VCaP (cell line): ENCODE measurements at regions not wholly inside any gene's neighbourhood (a gene's known extent, or its start where the extent isn't known, plus 50 kb on each side); places are given as distances from the start of the nearest gene placed in this dataset.
"Not testable (repeated sequence)": the region's sequence is repeated elsewhere in the genome, so short reads cannot be mapped to it uniquely, and the experiment has no call there.

Experiments
- H3K27ac ChIP-seq: fragments of 450-650 bp; 2 replicates; pipeline ENCODE4 v1.5.1; 2017
- TF ChIP-seq, protein P1 (sequence below): fragments of 450-650 bp; conservative IDR thresholded peaks from 2 replicates; pipeline ENCODE4 v1.5.1; 2017; ENCODE audit warnings: mild to moderate bottlenecking, moderate library complexity

DNA sequence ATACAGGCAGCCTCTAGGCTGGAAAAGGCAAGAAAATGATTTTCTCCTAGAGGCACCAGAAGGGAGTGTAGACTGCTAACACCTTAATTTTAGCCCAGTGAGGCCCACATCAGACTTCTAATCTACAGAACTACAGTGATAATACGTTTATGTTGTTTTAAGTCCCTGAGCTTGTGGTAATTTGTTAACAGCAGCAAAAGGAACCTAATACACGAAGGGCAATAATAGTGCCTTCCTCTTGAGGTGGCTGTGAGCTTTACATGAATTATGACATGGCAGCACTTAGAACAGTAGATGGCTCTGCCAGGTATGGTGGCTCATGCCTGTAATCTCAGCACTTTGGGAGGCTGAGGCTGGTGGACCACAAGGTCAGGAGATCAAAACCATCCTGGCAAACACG lies 118.8 kb downstream of the ZNF664 start:
- H3K27ac ChIP-seq, result no peak overlapping the region
- TF ChIP-seq, protein P1, sequence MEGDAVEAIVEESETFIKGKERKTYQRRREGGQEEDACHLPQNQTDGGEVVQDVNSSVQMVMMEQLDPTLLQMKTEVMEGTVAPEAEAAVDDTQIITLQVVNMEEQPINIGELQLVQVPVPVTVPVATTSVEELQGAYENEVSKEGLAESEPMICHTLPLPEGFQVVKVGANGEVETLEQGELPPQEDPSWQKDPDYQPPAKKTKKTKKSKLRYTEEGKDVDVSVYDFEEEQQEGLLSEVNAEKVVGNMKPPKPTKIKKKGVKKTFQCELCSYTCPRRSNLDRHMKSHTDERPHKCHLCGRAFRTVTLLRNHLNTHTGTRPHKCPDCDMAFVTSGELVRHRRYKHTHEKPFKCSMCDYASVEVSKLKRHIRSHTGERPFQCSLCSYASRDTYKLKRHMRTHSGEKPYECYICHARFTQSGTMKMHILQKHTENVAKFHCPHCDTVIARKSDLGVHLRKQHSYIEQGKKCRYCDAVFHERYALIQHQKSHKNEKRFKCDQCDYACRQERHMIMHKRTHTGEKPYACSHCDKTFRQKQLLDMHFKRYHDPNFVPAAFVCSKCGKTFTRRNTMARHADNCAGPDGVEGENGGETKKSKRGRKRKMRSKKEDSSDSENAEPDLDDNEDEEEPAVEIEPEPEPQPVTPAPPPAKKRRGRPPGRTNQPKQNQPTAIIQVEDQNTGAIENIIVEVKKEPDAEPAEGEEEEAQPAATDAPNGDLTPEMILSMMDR, result no peak

DNA sequence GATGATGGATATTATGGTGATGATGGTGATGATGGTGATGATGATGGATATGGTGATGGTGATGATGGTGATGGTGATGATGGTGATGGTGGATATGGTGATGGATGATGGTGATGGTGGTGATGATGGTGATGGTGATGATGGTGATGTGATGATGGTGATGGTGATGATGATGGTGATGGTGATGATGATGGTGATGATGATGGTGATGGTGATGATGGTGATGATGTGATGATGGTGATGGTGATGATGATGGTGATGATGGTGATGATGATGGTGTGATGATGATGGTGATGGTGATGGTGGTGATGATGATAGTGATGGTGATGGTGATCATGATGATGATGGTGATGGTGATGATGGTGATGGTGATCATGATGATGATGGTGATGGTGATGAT lies 119.5 kb downstream of the ZNF664 start:
- not testable (repeated sequence) for H3K27ac ChIP-seq

DNA sequence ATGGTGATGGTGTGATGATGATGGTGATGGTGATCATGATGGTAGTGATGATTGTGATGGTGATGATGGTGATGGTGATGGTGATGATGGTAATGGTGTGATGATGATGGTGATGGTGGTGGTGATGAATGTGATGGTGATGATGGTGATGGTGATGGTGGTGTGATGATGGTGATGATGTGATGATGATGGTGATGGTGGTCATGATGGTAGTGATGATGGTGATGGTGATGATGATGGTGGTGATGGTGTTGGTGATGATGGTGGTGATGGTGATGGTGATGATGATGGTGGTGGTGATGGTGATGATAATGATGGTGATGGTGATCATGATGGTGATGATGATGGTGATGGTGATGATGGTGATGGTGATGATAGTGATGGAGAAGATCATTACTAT lies 120.3 kb downstream of the ZNF664 start:
- no peak overlapping the region for H3K27ac ChIP-seq
- TF ChIP-seq, protein P1, result no peak

DNA sequence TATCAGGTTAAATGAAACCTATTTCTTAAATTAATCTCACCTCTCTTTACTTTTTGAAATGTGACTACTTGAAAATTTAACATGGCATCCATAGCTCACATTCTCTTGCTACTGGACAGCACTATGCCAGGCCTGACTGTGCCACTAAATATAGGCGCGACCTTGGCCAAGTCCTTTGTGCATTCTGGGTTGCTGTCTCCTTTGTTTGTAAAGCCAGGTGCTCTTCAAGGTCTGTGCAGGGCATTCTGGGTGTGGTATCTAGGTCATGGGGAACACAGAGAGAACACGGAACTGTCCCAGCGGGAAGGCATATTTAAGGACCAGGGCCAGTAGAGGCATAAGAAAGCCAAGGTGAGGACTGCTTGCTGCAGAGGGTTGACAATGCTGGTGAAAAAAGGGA lies 121.2 kb downstream of the ZNF664 start:
- TF ChIP-seq, protein P1, result no peak
- no peak overlapping the region for H3K27ac ChIP-seq

DNA sequence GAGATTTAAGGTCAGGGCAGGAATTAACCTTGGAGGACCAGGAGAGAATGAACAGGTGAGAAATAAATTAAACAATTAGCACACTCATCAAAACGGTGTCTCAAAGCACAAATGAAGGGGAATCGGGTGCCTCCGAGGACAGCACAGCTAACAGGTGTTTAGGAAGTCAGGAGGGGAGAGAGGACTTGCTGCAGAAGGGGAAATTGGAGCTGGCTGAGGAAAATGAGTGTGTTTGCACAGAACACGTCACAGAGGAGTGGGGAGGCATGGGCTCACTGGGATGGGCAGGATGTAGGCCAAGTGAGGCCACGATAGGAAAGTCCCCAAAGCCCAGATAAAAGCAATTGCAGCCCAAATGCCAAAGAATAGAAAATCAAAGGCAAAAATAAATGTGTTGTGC lies 121.7 kb downstream of the ZNF664 start:
- H3K27ac ChIP-seq, result no peak overlapping the region
- TF ChIP-seq, protein P1, result no peak

DNA sequence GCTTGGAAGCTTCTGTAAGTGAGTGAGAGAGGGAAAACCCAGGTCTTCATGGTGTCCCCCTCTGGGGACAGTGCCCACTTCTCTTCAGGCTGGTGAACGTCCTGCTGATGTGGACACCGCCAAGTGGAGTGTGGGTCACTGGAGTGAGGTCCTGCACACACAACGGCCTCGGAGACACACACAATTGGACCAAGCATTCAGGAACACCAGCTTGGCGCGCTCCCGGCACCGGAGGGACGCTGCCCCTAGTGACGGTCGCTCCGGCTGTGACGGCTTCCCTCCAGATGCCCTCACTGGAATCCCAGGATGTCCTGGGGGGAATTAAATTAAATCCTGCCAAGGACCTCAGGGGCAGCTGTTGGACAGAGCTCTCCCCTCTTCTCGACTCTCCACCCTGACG lies 123.1 kb downstream of the ZNF664 start:
- H3K27ac ChIP-seq, result no peak overlapping the region
- TF ChIP-seq, protein P1, result no peak

DNA sequence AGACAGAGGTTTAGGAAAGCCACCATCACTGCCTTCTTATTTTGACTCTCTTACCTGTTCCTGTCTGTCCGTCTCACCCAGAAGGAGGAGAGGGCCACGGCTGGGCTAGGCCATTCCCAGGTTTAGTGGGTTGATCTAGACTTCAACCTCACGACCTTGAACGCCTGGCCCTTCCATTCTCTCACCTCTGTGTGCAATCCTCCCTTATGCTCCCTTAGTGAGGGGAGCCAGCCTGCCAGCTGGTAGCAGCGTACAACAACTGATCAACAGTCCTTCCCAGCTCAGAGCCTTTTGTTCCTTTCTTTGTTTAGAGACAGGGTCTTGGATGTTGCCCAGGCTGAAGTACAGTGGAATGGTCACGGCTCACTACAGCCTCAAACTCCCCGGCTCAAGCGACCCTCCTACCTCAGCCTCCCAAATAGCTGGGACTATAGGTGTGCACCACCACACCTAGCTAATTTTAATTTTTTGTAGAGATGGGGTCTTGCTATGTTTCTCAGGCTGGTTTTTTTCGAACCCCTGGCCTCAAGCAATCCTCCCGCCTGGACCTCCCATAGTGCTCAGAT lies 123.9 kb downstream of the ZNF664 start:
- TF ChIP-seq, protein P1, result no peak
- H3K27ac ChIP-seq, result no peak overlapping the region

DNA sequence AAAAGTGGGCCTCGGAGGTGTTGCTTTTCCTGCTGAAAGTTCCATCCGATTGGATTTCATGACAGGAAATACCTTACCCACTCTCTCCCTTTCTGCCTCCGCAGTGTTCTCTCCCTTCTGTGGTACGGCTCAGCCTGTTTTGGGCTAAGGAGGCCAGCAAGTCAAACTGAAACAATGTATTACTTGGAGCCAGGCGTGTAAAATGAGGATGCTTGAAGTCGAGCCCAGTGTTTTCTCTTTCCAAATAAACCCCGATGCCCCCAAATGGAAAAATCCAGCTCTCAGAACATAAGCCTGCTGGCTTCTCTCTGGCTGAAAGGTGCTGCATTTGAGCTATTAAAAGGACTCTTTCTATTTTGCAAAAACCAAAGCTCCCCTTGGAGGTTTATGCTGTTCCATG lies 124.7 kb downstream of the ZNF664 start:
- no peak overlapping the region for H3K27ac ChIP-seq

More for the DNA sequence above, 124.7 kb downstream of the ZNF664 start:
- TF ChIP-seq, protein P1, result no peak
